HepG2 (cell line): ENCODE measurements at regions not wholly inside any gene's neighbourhood (a gene's known extent, or its start where the extent isn't known, plus 50 kb on each side); places are given as distances from the start of the nearest gene placed in this dataset.

ENCODE experiments used
- ATAC-seq: fragments of 200-7000 bp; cut with Tn5 transposase; 3 replicates; pipeline ENCODE4 v1.9.1; 2020; ENCODE audit warnings: mild to moderate bottlenecking, moderate library complexity
- BruUV-seq: library from RNA; stranded (reverse); fragments of 400-500 nt; replicated peaks from 2 replicates; lab custom pipeline; 2021; lab: Mats Ljungman, UMichigan
- CTCF ChIA-PET: fragments of 300-600 bp; formaldehyde crosslinking; extraction: SDS; loops from one replicate; lab custom pipeline; 2021; ENCODE audit warnings: low total read pairs, inconsistent platforms, low intra/inter-chr PET ratio; lab: Yijun Ruan, JAX
- POLR2A ChIA-PET: fragments of 350-600 bp; sonication (Branson Sonifier 250); formaldehyde crosslinking; loops from one replicate; lab custom pipeline; 2020; ENCODE audit warnings: antibody characterized with exemption, inconsistent platforms; lab: Yijun Ruan, JAX
- DNase-seq: peaks from one replicate; pipeline ENCODE4 v3.0.0-alpha.2; 2015; ENCODE audit warnings: low spot score
- FAIRE-seq: peaks from 3 replicates; lab custom pipeline; 2011; peaks lifted over from hg19 to GRCh38; lab: Jason Lieb, UNC
- H2AFZ ChIP-seq: one replicate; pipeline ENCODE4 v1.6.1; 2011; ENCODE audit warnings: low read length, inconsistent platforms
- H3K27ac ChIP-seq: fragments of 300-600 bp; 3 replicates; pipeline ENCODE4 v1.8.0; 2011; ENCODE audit warnings: mixed run types, mild to moderate bottlenecking, mixed read lengths, low read length, inconsistent platforms; ENCODE audit not compliant: insufficient read depth; ENCODE audit errors: extremely low read length
- H3K27me3 ChIP-seq, 2 experiments: fragments of 200-600 bp in 1 of 2; 2 replicates in 1 of 2; 3 replicates in 1 of 2; pipeline versions ENCODE4 v1.6.0 to v1.8.0; 2011; ENCODE audit warnings: low read length in 2 of 2, mild to moderate bottlenecking in 2 of 2, moderate library complexity in 2 of 2, inconsistent platforms in 1 of 2; ENCODE audit not compliant: insufficient read depth in 2 of 2, control insufficient read depth in 1 of 2
- H3K36me3 ChIP-seq, 2 experiments: fragments of 200-600 bp in 1 of 2; replicated peaks in 1 of 2; 2 replicates in 1 of 2; 3 replicates in 1 of 2; pipeline versions ENCODE4 v1.5.1 to v1.8.0; 2011; ENCODE audit warnings: low read length in 2 of 2, inconsistent platforms in 1 of 2; ENCODE audit not compliant: insufficient read depth in 2 of 2, control insufficient read depth in 1 of 2
- H3K4me1 ChIP-seq: 2 replicates; pipeline ENCODE4 v1.5.1; 2012; ENCODE audit warnings: low read length, inconsistent platforms; ENCODE audit not compliant: insufficient read depth
- H3K4me2 ChIP-seq: 2 replicates; pipeline ENCODE4 v1.6.0; 2011; ENCODE audit warnings: low read depth, low read length, inconsistent platforms
- H3K4me3 ChIP-seq, 3 experiments: fragments of 200-600 bp in 1 of 3; sonication (generic), shearing (Covaris generic) in 1 of 3; replicated peaks in 1 of 3; 2 replicates each; pipeline ENCODE4 v1.5.1; 2011 to 2016; ENCODE audit warnings: low read length in 3 of 3, inconsistent platforms in 2 of 3, low read depth in 2 of 3, mild to moderate bottlenecking in 2 of 3, control low read depth in 1 of 3, mixed read lengths in 1 of 3; ENCODE audit not compliant: insufficient read depth in 1 of 3
- H3K79me2 ChIP-seq: one replicate; pipeline ENCODE4 v1.6.1; 2011; ENCODE audit warnings: low read length, inconsistent platforms; ENCODE audit not compliant: insufficient read depth
- H3K9ac ChIP-seq: 2 replicates; pipeline ENCODE4 v1.6.0; 2011; ENCODE audit warnings: mild to moderate bottlenecking, low read depth, low read length, inconsistent platforms; ENCODE audit not compliant: insufficient read depth
- H3K9me3 ChIP-seq: 2 replicates; pipeline ENCODE4 v1.5.1; 2012; ENCODE audit warnings: mild to moderate bottlenecking, low read length
- H4K20me1 ChIP-seq: 2 replicates; pipeline ENCODE4 v1.6.0; 2011; ENCODE audit warnings: inconsistent platforms, mild to moderate bottlenecking, low read length, moderate library complexity; ENCODE audit not compliant: insufficient read depth
- ARID4A ChIP-seq: sonication (generic); formaldehyde crosslinking; IDR thresholded peaks from 2 replicates; pipeline ENCODE4 v1.5.0; 2020; ENCODE audit warnings: mild to moderate bottlenecking, missing genetic modification reagents, borderline replicate concordance
- CENPX ChIP-seq: sonication (generic); formaldehyde crosslinking; IDR thresholded peaks from 2 replicates; pipeline ENCODE4 v1.9.0; 2021; ENCODE audit warnings: mild to moderate bottlenecking, missing genetic modification reagents, moderate library complexity
- FOXK2 ChIP-seq: fragments of 450-650 bp; IDR thresholded peaks from 2 replicates; pipeline ENCODE4 v1.6.1; 2016
- HNRNPLL ChIP-seq: fragments of 200-400 bp; formaldehyde crosslinking; IDR thresholded peaks from 2 replicates; pipeline ENCODE4 v1.6.1; 2017; ENCODE audit warnings: mild to moderate bottlenecking, low read depth, low read length; ENCODE audit not compliant: poor library complexity, severe bottlenecking
- IKZF1 ChIP-seq: fragments of 450-650 bp; IDR thresholded peaks from 2 replicates; pipeline ENCODE4 v1.7.1; 2016
- JDP2 ChIP-seq: sonication (generic); formaldehyde crosslinking; IDR thresholded peaks from 2 replicates; pipeline ENCODE4 v1.8.1; 2022; ENCODE audit warnings: missing genetic modification reagents, borderline replicate concordance
- NR2F2 ChIP-seq: IDR thresholded peaks from 2 replicates; pipeline ENCODE4 v1.6.1; 2012; ENCODE audit warnings: low read depth, inconsistent platforms, borderline replicate concordance
- PAX8 ChIP-seq: sonication (generic); formaldehyde crosslinking; IDR thresholded peaks from 2 replicates; pipeline ENCODE4 v1.8.0; 2022; ENCODE audit warnings: mild to moderate bottlenecking, missing genetic modification reagents, borderline replicate concordance
- PPARG ChIP-seq: conservative IDR thresholded peaks from 2 replicates; pipeline ENCODE4 v1.6.1; 2016; ENCODE audit warnings: missing biosample characterization, missing genetic modification reagents
- ZNF510 ChIP-seq: sonication (generic); formaldehyde crosslinking; IDR thresholded peaks from 2 replicates; pipeline ENCODE4 v1.4.0; 2020; ENCODE audit warnings: low read depth, mild to moderate bottlenecking, missing genetic modification reagents
- ZNF737 ChIP-seq: sonication (generic); formaldehyde crosslinking; IDR thresholded peaks from 2 replicates; pipeline ENCODE4 v1.5.0; 2020; ENCODE audit warnings: missing genetic modification reagents, mild to moderate bottlenecking, borderline replicate concordance
- WGBS: methylation state at CpG from one replicate; pipeline ENCODE4 v1.1.6; 2017; ENCODE audit warnings: low lambda C conversion rate; 5-methylcytosine and 5-hydroxymethylcytosine counted together
- in situ Hi-C: cut with HindIII; loops from 2 replicates; pipeline ENCODE4 v1.10.0; 2017; ENCODE audit warnings: low pct_unique_long_range_greater_than_20kb; ENCODE audit not compliant: extremely low pct_ligation_motif_present
- intact Hi-C: fragments of 100-400 bp; cut with micrococcal nuclease; formaldehyde crosslinking; loops from one replicate; pipeline ENCODE4 v1.10.0; 2022; ENCODE audit not compliant: unreplicated experiment

DNA sequence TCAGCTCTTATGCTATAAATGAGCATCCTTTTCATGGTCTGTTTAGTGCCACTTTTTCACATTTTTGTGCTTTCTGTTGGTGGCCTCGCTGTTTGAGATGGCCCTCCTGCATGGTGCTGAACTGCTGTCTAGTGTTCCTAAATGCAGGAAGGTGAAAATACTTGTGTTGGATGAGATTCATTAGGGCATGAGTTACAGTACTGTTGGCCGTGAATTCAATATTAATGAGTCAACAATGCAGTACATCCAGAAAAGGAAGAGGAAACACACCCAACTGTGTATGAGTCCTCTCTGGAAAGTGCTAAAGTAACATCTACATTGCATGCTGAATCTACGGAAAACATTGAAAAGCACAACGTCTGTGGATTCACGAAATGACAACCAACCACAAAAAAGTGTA is 124.0 kb downstream of the HERPUD2 start:
- in situ Hi-C loops: no loop called here

More for the DNA sequence above, 124.0 kb downstream of the HERPUD2 start:
- Histone ChIP-seq H3K36me3 (no peaks in the 10 kb centered on the region), H2AFZ (no peak overlapping the region), H4K20me1 (no peaks in the 10 kb centered on the region), H3K4me3 (no peak overlapping the region), H3K4me2 (no peak overlapping the region), H3K9me3 (no peaks in the 10 kb centered on the region), H3K79me2 (no peaks in the 10 kb centered on the region), H3K27ac (no peak overlapping the region), H3K9ac (no peak overlapping the region), H3K27me3 (peaks cover 0 to 16% of the 10 kb centered on the region in 2 experiments; a peak in 1 of 5 replicates), H3K4me1 (no peaks in the 10 kb centered on the region)
- 34% methylated on average over 5 of the region's 5 CpGs for WGBS
- ChIA-PET POLR2A (no interaction called here), CTCF (no interaction called here)
- DNase-seq (no peak), FAIRE-seq (no peak), ATAC-seq (no peak)
- no TSS peak for BruUV-seq
- intact Hi-C loops: no loop called here
- TF ChIP-seq ARID4A (CRISPR knock-in tag) (no peak), JDP2 (CRISPR knock-in tag) (no peak), PPARG (CRISPR knock-in tag) (no peak), ZNF510 (CRISPR knock-in tag) (no peak), NR2F2 (no peak), IKZF1 (no peak), HNRNPLL (no peak), PAX8 (CRISPR knock-in tag) (no peak), CENPX (CRISPR knock-in tag) (no peak), ZNF737 (CRISPR knock-in tag) (no peak), FOXK2 (no peak)
